DND-41 (cell line): ENCODE measurements at regions not wholly inside any gene's neighbourhood (a gene's known extent, or its start where the extent isn't known, plus 50 kb on each side); places are given as distances from the start of the nearest gene placed in this dataset.

ENCODE experiments used
- ATAC-seq: fragments of 200-7000 bp; cut with Tn5 transposase; 3 replicates; pipeline ENCODE4 v1.9.1; 2021; ENCODE audit warnings: low read depth; ENCODE audit not compliant: insufficient read depth
- DNase-seq: peaks from one replicate; pipeline ENCODE4 v3.0.0-alpha.2; 2020
- H2AFZ ChIP-seq: 2 replicates; pipeline ENCODE4 v1.6.0; 2012; ENCODE audit warnings: low read depth, low read length
- H3K27ac ChIP-seq: 2 replicates; pipeline ENCODE4 v1.5.1; 2012; ENCODE audit warnings: low read length, inconsistent platforms
- H3K27me3 ChIP-seq: fragments of 200-600 bp; sonication (generic); 2 replicates; pipeline ENCODE4 v1.6.0; 2012; ENCODE audit warnings: low read length, mild to moderate bottlenecking, inconsistent platforms; ENCODE audit not compliant: insufficient read depth, poor library complexity
- H3K36me3 ChIP-seq: 2 replicates; pipeline ENCODE4 v1.5.1; 2012; ENCODE audit warnings: low read length, inconsistent platforms; ENCODE audit not compliant: insufficient read depth
- H3K4me1 ChIP-seq: 2 replicates; pipeline ENCODE4 v1.5.1; 2012; ENCODE audit warnings: mild to moderate bottlenecking, low read length; ENCODE audit not compliant: insufficient read depth
- H3K4me2 ChIP-seq: 2 replicates; pipeline ENCODE4 v1.6.0; 2012; ENCODE audit warnings: mild to moderate bottlenecking, moderate library complexity, low read length, inconsistent platforms; ENCODE audit not compliant: insufficient read depth
- H3K4me3 ChIP-seq, 2 experiments: fragments of 200-600 bp in 1 of 2; shearing (Covaris generic) in 1 of 2; 2 replicates each; pipeline ENCODE4 v1.5.1; 2012 to 2016; ENCODE audit warnings: inconsistent platforms in 2 of 2, low read length in 2 of 2, mild to moderate bottlenecking in 2 of 2, low read depth in 1 of 2, moderate library complexity in 1 of 2
- H3K79me2 ChIP-seq: 2 replicates; pipeline ENCODE4 v1.6.0; 2012; ENCODE audit warnings: low read length, inconsistent platforms; ENCODE audit not compliant: insufficient read depth
- H3K9ac ChIP-seq: 2 replicates; pipeline ENCODE4 v1.6.0; 2012; ENCODE audit warnings: low read depth, mild to moderate bottlenecking, inconsistent platforms, low read length, moderate library complexity
- H3K9me3 ChIP-seq: 2 replicates; pipeline ENCODE4 v1.5.1; 2012; ENCODE audit warnings: low read length, moderate library complexity, mild to moderate bottlenecking, inconsistent platforms; ENCODE audit not compliant: insufficient read depth, severe bottlenecking
- H4K20me1 ChIP-seq: 2 replicates; pipeline ENCODE4 v1.6.0; 2012; ENCODE audit warnings: low read length; ENCODE audit not compliant: insufficient read depth
- EZH2 ChIP-seq: IDR thresholded peaks from 3 replicates; pipeline ENCODE4 v1.6.1; 2012; ENCODE audit warnings: borderline replicate concordance, low read depth, mild to moderate bottlenecking, moderate library complexity, low read length, inconsistent platforms; ENCODE audit not compliant: severe bottlenecking
- TF ChIP-seq, protein P1 (sequence below): IDR thresholded peaks from 2 replicates; pipeline ENCODE4 v1.5.1; 2012; ENCODE audit warnings: borderline replicate concordance, low read length, moderate library complexity, mild to moderate bottlenecking; ENCODE audit not compliant: poor library complexity, severe bottlenecking; ENCODE audit errors: extremely low read depth

DNA sequence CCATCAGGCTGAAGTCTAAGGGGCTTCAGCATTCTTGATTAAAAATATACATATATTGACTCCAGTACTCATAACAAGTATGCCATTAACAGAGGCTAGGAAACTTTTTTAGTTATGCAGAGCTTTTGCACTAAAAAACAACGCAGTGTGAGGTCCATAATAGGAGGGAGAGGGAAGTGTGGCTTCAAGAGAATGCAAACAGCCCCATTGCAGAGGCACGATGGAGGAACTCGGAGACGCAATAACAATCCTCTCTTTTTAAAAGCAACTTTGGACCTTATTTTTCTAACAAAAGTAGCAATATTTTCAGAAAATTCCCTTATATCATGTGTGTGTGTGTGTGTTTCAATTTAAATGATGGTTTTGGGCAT is 150.0 kb upstream of the PTCH1 start:
- Histone ChIP-seq H3K9ac (no peak overlapping the region), H3K36me3 (no peaks in the 10 kb centered on the region), H4K20me1 (no peaks in the 10 kb centered on the region), H3K27ac (no peak overlapping the region), H3K9me3 (no peaks in the 10 kb centered on the region), H3K79me2 (no peaks in the 10 kb centered on the region), H3K4me3 (no peak overlapping the region), H2AFZ (no peak overlapping the region), H3K4me1 (no peaks in the 10 kb centered on the region), H3K27me3 (no peaks in the 10 kb centered on the region), H3K4me2 (no peak overlapping the region)
- ATAC-seq (no peak), DNase-seq (no peak)
- TF ChIP-seq, protein P1, sequence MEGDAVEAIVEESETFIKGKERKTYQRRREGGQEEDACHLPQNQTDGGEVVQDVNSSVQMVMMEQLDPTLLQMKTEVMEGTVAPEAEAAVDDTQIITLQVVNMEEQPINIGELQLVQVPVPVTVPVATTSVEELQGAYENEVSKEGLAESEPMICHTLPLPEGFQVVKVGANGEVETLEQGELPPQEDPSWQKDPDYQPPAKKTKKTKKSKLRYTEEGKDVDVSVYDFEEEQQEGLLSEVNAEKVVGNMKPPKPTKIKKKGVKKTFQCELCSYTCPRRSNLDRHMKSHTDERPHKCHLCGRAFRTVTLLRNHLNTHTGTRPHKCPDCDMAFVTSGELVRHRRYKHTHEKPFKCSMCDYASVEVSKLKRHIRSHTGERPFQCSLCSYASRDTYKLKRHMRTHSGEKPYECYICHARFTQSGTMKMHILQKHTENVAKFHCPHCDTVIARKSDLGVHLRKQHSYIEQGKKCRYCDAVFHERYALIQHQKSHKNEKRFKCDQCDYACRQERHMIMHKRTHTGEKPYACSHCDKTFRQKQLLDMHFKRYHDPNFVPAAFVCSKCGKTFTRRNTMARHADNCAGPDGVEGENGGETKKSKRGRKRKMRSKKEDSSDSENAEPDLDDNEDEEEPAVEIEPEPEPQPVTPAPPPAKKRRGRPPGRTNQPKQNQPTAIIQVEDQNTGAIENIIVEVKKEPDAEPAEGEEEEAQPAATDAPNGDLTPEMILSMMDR: no peak
- TF ChIP-seq EZH2: no peak

DNA sequence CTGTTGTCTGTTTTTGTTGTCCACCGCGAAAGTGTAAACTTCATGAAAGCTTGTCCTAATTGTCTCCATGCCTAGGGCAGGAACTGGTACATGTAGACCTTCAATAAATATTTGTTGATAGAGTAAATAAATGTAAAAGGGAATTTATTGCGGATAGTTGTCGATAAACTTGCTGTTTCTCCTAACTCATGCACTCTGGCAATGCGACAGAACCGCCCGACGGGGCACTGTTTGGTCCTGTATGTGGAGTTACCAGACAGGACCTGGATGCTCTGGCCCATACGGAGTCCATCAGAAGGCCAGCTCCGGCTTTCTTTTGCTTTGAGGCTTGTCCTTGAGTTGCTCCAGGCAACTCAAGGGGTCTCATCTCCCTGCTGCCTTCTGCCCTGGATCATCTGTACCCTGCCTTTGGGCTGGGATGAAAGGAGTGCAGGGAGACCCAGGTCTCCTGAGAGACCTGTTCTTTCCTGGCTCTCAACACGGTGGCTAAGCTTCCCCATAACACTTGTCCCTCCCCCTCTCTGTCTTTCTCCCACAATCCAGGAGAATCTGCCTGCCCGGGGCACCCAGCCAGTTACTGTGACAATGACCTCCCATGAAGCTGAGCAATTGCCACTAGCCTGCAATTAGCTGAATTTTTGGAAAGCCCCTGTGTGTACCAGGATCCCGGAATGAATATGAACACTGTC is 149.5 kb upstream of the PTCH1 start:
- Histone ChIP-seq H3K79me2 (no peaks in the 10 kb centered on the region), H3K4me2 (no peak overlapping the region), H2AFZ (no peak overlapping the region), H3K9ac (no peak overlapping the region), H4K20me1 (no peaks in the 10 kb centered on the region), H3K4me1 (no peaks in the 10 kb centered on the region), H3K36me3 (no peaks in the 10 kb centered on the region), H3K27me3 (no peaks in the 10 kb centered on the region), H3K27ac (no peak overlapping the region), H3K4me3 (no peak overlapping the region), H3K9me3 (no peaks in the 10 kb centered on the region)
- TF ChIP-seq, protein P1: no peak
- TF ChIP-seq EZH2: no peak
- ATAC-seq (no peak), DNase-seq (no peak)

DNA sequence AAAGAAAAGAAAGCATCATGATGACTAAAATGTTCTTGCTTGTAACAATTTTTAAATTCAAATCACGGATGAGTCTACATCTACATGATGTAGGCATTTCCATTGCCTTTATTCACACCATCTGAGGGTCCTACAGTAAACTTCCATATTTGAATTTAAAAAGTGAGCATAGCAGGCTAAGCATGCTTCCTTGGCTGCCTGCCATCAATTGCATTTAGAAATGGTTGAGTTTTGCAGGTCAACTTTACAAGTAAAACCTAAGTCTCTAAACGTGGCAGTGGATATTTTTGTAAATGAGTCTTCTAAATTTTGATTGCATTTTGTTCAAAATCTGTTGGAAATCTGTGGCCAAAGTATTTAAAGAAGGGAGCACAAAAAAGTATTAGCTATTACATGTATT is 136.5 kb upstream of the PTCH1 start:
- no peaks in the 10 kb centered on the region for H3K9me3 ChIP-seq
- no peaks in the 10 kb centered on the region for H3K27me3 ChIP-seq
- H3K79me2 ChIP-seq: no peaks in the 10 kb centered on the region
- H3K27ac ChIP-seq: no peak overlapping the region
- H3K4me1 ChIP-seq: no peaks in the 10 kb centered on the region
- H3K4me3 ChIP-seq: no peak overlapping the region
- no peaks in the 10 kb centered on the region for H4K20me1 ChIP-seq
- no peak overlapping the region for H3K4me2 ChIP-seq
- DNase-seq (no peak), ATAC-seq (no peak)
- no peak for TF ChIP-seq EZH2
- TF ChIP-seq, protein P1: no peak
- H3K9ac ChIP-seq: no peak overlapping the region
- H2AFZ ChIP-seq: no peak overlapping the region
- no peaks in the 10 kb centered on the region for H3K36me3 ChIP-seq

DNA sequence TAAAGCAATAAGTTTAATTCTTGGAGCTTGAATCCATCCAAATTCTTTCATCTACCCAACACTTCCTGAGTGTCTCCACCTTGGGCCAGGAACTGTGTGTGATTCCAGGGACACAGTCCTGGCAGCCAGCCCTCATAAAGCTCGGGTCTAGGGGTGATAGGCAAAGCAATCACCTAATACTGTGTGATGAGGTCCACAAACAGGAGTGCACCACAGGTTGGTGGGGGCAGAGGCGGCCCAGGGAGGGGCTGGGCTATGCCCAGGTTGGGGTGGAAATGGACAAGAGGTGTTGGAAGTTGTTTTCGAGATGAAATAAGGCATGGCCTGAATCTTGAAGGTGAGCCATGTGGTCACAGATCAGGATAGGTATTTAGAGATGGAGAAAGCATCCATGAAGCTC is 133.9 kb upstream of the PTCH1 start:
- H3K79me2 ChIP-seq: no peaks in the 10 kb centered on the region
- TF ChIP-seq, protein P1: no peak
- TF ChIP-seq EZH2: no peak
- H3K4me1 ChIP-seq: no peaks in the 10 kb centered on the region
- no peak overlapping the region for H3K4me3 ChIP-seq
- H3K9me3 ChIP-seq: no peaks in the 10 kb centered on the region
- H3K36me3 ChIP-seq: no peaks in the 10 kb centered on the region
- no peak overlapping the region for H2AFZ ChIP-seq
- DNase-seq (no peak), ATAC-seq (no peak)
- no peak overlapping the region for H3K9ac ChIP-seq
- no peak overlapping the region for H3K4me2 ChIP-seq
- no peaks in the 10 kb centered on the region for H4K20me1 ChIP-seq
- no peaks in the 10 kb centered on the region for H3K27me3 ChIP-seq
- H3K27ac ChIP-seq: no peak overlapping the region
